OCI-LY1 (cell line): ENCODE measurements at regions not wholly inside any gene's neighbourhood (a gene's known extent, or its start where the extent isn't known, plus 50 kb on each side); places are given as distances from the start of the nearest gene placed in this dataset.

Experiments used
- H2AFZ ChIP-seq: fragments of 200-600 bp; sonication (generic), shearing (Covaris generic); 2 replicates; pipeline ENCODE4 v1.6.0; 2014; ENCODE audit warnings: antibody characterized with exemption, mild to moderate bottlenecking, low read length
- H3F3A ChIP-seq: fragments of 200-600 bp; sonication (generic), shearing (Covaris generic); 2 replicates; pipeline ENCODE4 v1.6.0; 2014; ENCODE audit warnings: mild to moderate bottlenecking, antibody characterized with exemption, low read length, moderate library complexity; ENCODE audit not compliant: insufficient read depth
- H3K27ac ChIP-seq: fragments of 200-600 bp; sonication (generic); 2 replicates; pipeline ENCODE4 v1.5.1; 2014; ENCODE audit warnings: low read length, mixed run types, mild to moderate bottlenecking, low read depth; ENCODE audit not compliant: poor library complexity, severe bottlenecking
- H3K27me3 ChIP-seq: fragments of 200-600 bp; sonication (generic); 2 replicates; pipeline ENCODE4 v1.6.0; 2014; ENCODE audit warnings: antibody characterized with exemption, mild to moderate bottlenecking, low read length, moderate library complexity; ENCODE audit not compliant: insufficient read depth
- H3K36me3 ChIP-seq: fragments of 200-600 bp; sonication (generic); 2 replicates; pipeline ENCODE4 v1.6.1; 2014; ENCODE audit warnings: mild to moderate bottlenecking, antibody characterized with exemption, low read length, moderate library complexity, mixed read lengths; ENCODE audit not compliant: insufficient read depth
- H3K4me1 ChIP-seq: fragments of 200-600 bp; sonication (generic); 2 replicates; pipeline ENCODE4 v1.5.1; 2014; ENCODE audit warnings: mild to moderate bottlenecking, low read length, moderate library complexity; ENCODE audit not compliant: insufficient read depth, severe bottlenecking
- H3K4me2 ChIP-seq: fragments of 200-600 bp; sonication (generic), shearing (Covaris generic); 2 replicates; pipeline ENCODE4 v1.6.1; 2014; ENCODE audit warnings: low read length
- H3K4me3 ChIP-seq: fragments of 200-600 bp; sonication (generic); 2 replicates; pipeline ENCODE4 v1.5.1; 2014; ENCODE audit warnings: low read length, low read depth, mild to moderate bottlenecking, mixed read lengths; ENCODE audit not compliant: poor library complexity, severe bottlenecking
- H3K79me2 ChIP-seq: fragments of 200-600 bp; shearing (Covaris generic); 2 replicates; pipeline ENCODE4 v1.6.1; 2016; ENCODE audit warnings: mixed run types, low read length, mixed read lengths; ENCODE audit not compliant: insufficient read depth
- H3K9ac ChIP-seq: fragments of 200-600 bp; sonication (generic), shearing (Covaris generic); 2 replicates; pipeline ENCODE4 v1.6.1; 2014; ENCODE audit warnings: mild to moderate bottlenecking, low read length, mixed read lengths
- H3K9me2 ChIP-seq: fragments of 200-600 bp; sonication (generic), shearing (Covaris generic); 2 replicates; pipeline ENCODE4 v1.6.1; 2014; ENCODE audit warnings: low read depth, mild to moderate bottlenecking, low read length, mixed read lengths
- H3K9me3 ChIP-seq: fragments of 200-600 bp; shearing (Covaris generic); 2 replicates; pipeline ENCODE4 v1.6.1; 2014; ENCODE audit warnings: low read length, mixed read lengths
- H4K20me1 ChIP-seq: fragments of 200-600 bp; sonication (generic), shearing (Covaris generic); 2 replicates; pipeline ENCODE4 v1.6.0; 2016; ENCODE audit warnings: mild to moderate bottlenecking, low read length; ENCODE audit not compliant: insufficient read depth
- CTCF ChIP-seq: fragments of 200-600 bp; sonication (generic), shearing (Covaris generic); IDR thresholded peaks from 2 replicates; pipeline ENCODE4 v1.5.1; 2017; ENCODE audit warnings: mild to moderate bottlenecking, antibody characterized with exemption, low read length, moderate library complexity, mixed read lengths
- EZH2 ChIP-seq: fragments of 200-600 bp; sonication (generic), shearing (Covaris generic); IDR thresholded peaks from 2 replicates; pipeline ENCODE4 v1.8.0; 2017; ENCODE audit warnings: borderline replicate concordance, mixed run types, mild to moderate bottlenecking, antibody characterized with exemption, low read length, moderate library complexity, mixed read lengths

GRCh38 chr4:27178061-27178460 is 317.4 kb downstream of the STIM2 start:
- TF ChIP-seq CTCF, result no peak
- no peak for TF ChIP-seq EZH2
- Histone ChIP-seq H3F3A (no peaks in the 10 kb centered on the region), H2AFZ (no peak overlapping the region), H4K20me1 (no peaks in the 10 kb centered on the region), H3K27me3 (no peaks in the 10 kb centered on the region), H3K79me2 (no peaks in the 10 kb centered on the region), H3K9me3 (no peaks in the 10 kb centered on the region), H3K4me2 (no peak overlapping the region), H3K36me3 (no peaks in the 10 kb centered on the region), H3K9me2 (no peaks in the 10 kb centered on the region), H3K4me3 (no peak overlapping the region), H3K27ac (no peak overlapping the region), H3K9ac (no peak overlapping the region), H3K4me1 (no peaks in the 10 kb centered on the region)

GRCh38 chr4:27181693-27182092 is 321.1 kb downstream of the STIM2 start:
- TF ChIP-seq EZH2, result no peak
- no peak for TF ChIP-seq CTCF
- Histone ChIP-seq H4K20me1 (no peaks in the 10 kb centered on the region), H3K36me3 (no peaks in the 10 kb centered on the region), H3F3A (no peaks in the 10 kb centered on the region), H3K9me2 (no peaks in the 10 kb centered on the region), H3K9ac (no peak overlapping the region), H3K27ac (no peak overlapping the region), H3K4me3 (no peak overlapping the region), H2AFZ (no peak overlapping the region), H3K9me3 (no peaks in the 10 kb centered on the region), H3K4me1 (no peaks in the 10 kb centered on the region), H3K27me3 (no peaks in the 10 kb centered on the region), H3K4me2 (no peak overlapping the region), H3K79me2 (no peaks in the 10 kb centered on the region)

GRCh38 chr4:27182211-27182610 is 321.6 kb downstream of the STIM2 start:
- Histone ChIP-seq H3K79me2 (no peaks in the 10 kb centered on the region), H3K27me3 (no peaks in the 10 kb centered on the region), H3K9me3 (no peaks in the 10 kb centered on the region), H3F3A (no peaks in the 10 kb centered on the region), H3K36me3 (no peaks in the 10 kb centered on the region), H3K4me2 (no peak overlapping the region), H2AFZ (no peak overlapping the region), H3K27ac (no peak overlapping the region), H3K9ac (no peak overlapping the region), H4K20me1 (no peaks in the 10 kb centered on the region), H3K9me2 (no peaks in the 10 kb centered on the region), H3K4me1 (no peaks in the 10 kb centered on the region), H3K4me3 (no peak overlapping the region)
- TF ChIP-seq EZH2 (no peak), CTCF (no peak)
